Activated CD4-positive, alpha-beta T cell treated with anti-CD3 and anti-CD28 coated beads, Interleukin-2, amount 10 ng/mL, durations not matched to agents 24 days and 14 days (primary cell): ENCODE measurements at regions not wholly inside any gene's neighbourhood (a gene's known extent, or its start where the extent isn't known, plus 50 kb on each side); places are given as distances from the start of the nearest gene placed in this dataset.

Source experiments
- DNase-seq: peaks from one replicate; pipeline ENCODE4 v3.0.0; 2022
- H3K27ac Mint-ChIP-seq: one replicate; pipeline ENCODE4 v1.8.0; 2022; ENCODE audit warnings: mild to moderate bottlenecking, mixed read lengths
- H3K27me3 Mint-ChIP-seq: one replicate; pipeline ENCODE4 v1.8.0; 2022; ENCODE audit warnings: mixed read lengths
- H3K36me3 Mint-ChIP-seq: one replicate; pipeline ENCODE4 v1.8.0; 2022; ENCODE audit warnings: low read depth, mild to moderate bottlenecking, mixed read lengths
- H3K4me1 Mint-ChIP-seq: one replicate; pipeline ENCODE4 v1.8.0; 2021; ENCODE audit warnings: mixed read lengths
- H3K4me3 Mint-ChIP-seq: one replicate; pipeline ENCODE4 v1.8.0; 2022; ENCODE audit warnings: mild to moderate bottlenecking, moderate library complexity, mixed read lengths
- H3K9me3 Mint-ChIP-seq: one replicate; pipeline ENCODE4 v1.8.0; 2021; ENCODE audit warnings: mixed read lengths
- intact Hi-C: fragments of 100-400 bp; cut with micrococcal nuclease; formaldehyde crosslinking; loops from one replicate; pipeline ENCODE4 v1.15.1; 2023

GRCh38 chr11:69357458-69358397 lies 63.8 kb downstream of the MYEOV start:
- Mint-ChIP-seq H3K9me3 (peaks cover 3% of the 10 kb centered on the region), H3K27ac (no peak overlapping the region), H3K36me3 (no peaks in the 10 kb centered on the region), H3K4me3 (no peak overlapping the region), H3K27me3 (peaks cover 2% of the 10 kb centered on the region), H3K4me1 (peaks cover 2% of the 10 kb centered on the region)
- intact Hi-C loops, result no loop called here
- no peak for DNase-seq

GRCh38 chr11:69358398-69359020 lies 64.6 kb downstream of the MYEOV start:
- Mint-ChIP-seq H3K4me1 (no peaks in the 10 kb centered on the region), H3K27ac (no peak overlapping the region), H3K27me3 (peaks cover 4% of the 10 kb centered on the region), H3K36me3 (no peaks in the 10 kb centered on the region), H3K9me3 (peaks cover 3% of the 10 kb centered on the region), H3K4me3 (no peak overlapping the region)
- intact Hi-C loops, result no loop called here
- DNase-seq, result no peak

GRCh38 chr11:69359735-69360480 lies 66.0 kb downstream of the MYEOV start:
- H3K9me3 Mint-ChIP-seq, result peaks cover 3% of the 10 kb centered on the region
- H3K27ac Mint-ChIP-seq, result no peak overlapping the region
- no peaks in the 10 kb centered on the region for H3K4me1 Mint-ChIP-seq
- intact Hi-C loops, result no loop called here
- H3K4me3 Mint-ChIP-seq, result no peak overlapping the region
- DNase-seq, result no peak
- no peaks in the 10 kb centered on the region for H3K36me3 Mint-ChIP-seq
- H3K27me3 Mint-ChIP-seq, result peaks cover 11% of the 10 kb centered on the region

GRCh38 chr11:69360606-69361005 lies 66.7 kb downstream of the MYEOV start:
- H3K4me3 Mint-ChIP-seq, result no peak overlapping the region
- peaks cover 11% of the 10 kb centered on the region for H3K27me3 Mint-ChIP-seq
- H3K4me1 Mint-ChIP-seq, result no peaks in the 10 kb centered on the region
- intact Hi-C loops, result no loop called here
- H3K9me3 Mint-ChIP-seq, result peaks cover 3% of the 10 kb centered on the region
- no peak for DNase-seq
- H3K36me3 Mint-ChIP-seq, result no peaks in the 10 kb centered on the region
- no peak overlapping the region for H3K27ac Mint-ChIP-seq

GRCh38 chr11:69361048-69361447 lies 67.1 kb downstream of the MYEOV start:
- intact Hi-C loops, result no loop called here
- Mint-ChIP-seq H3K4me1 (no peaks in the 10 kb centered on the region), H3K27ac (no peak overlapping the region), H3K27me3 (peaks cover 11% of the 10 kb centered on the region), H3K36me3 (no peaks in the 10 kb centered on the region), H3K4me3 (no peak overlapping the region), H3K9me3 (peaks cover 3% of the 10 kb centered on the region)
- DNase-seq, result no peak

GRCh38 chr11:69361466-69361865 lies 67.5 kb downstream of the MYEOV start:
- H3K27ac Mint-ChIP-seq, result no peak overlapping the region
- peaks cover 3% of the 10 kb centered on the region for H3K9me3 Mint-ChIP-seq
- no peak overlapping the region for H3K4me3 Mint-ChIP-seq
- no peaks in the 10 kb centered on the region for H3K36me3 Mint-ChIP-seq
- H3K4me1 Mint-ChIP-seq, result no peaks in the 10 kb centered on the region
- intact Hi-C loops, result no loop called here
- peaks cover 13% of the 10 kb centered on the region for H3K27me3 Mint-ChIP-seq
- no peak for DNase-seq

- DNase-seq, result no peak
- H3K4me3 Mint-ChIP-seq, result no peak overlapping the region
- no peaks in the 10 kb centered on the region for H3K36me3 Mint-ChIP-seq
- no peak overlapping the region for H3K27ac Mint-ChIP-seq
- intact Hi-C loops, result no loop called here
- H3K9me3 Mint-ChIP-seq, result peaks cover 3% of the 10 kb centered on the region
- H3K4me1 Mint-ChIP-seq, result no peaks in the 10 kb centered on the region
- H3K27me3 Mint-ChIP-seq, result peaks cover 13% of the 10 kb centered on the region
These were observed 68.4 kb downstream of the MYEOV start for GRCh38 chr11:69362315-69362714.

- intact Hi-C loops, result no loop called here
- Mint-ChIP-seq H3K4me3 (no peak overlapping the region), H3K4me1 (no peaks in the 10 kb centered on the region), H3K27ac (no peak overlapping the region), H3K27me3 (peaks cover 13% of the 10 kb centered on the region), H3K9me3 (peaks cover 4% of the 10 kb centered on the region), H3K36me3 (no peaks in the 10 kb centered on the region)
- DNase-seq, result no peak
These were observed 71.0 kb downstream of the MYEOV start for GRCh38 chr11:69364921-69365320.

GRCh38 chr11:69365558-69365957 lies 71.6 kb downstream of the MYEOV start:
- no peaks in the 10 kb centered on the region for H3K4me1 Mint-ChIP-seq
- intact Hi-C loops, result no loop called here
- peaks cover 4% of the 10 kb centered on the region for H3K9me3 Mint-ChIP-seq
- DNase-seq, result no peak
- no peak overlapping the region for H3K4me3 Mint-ChIP-seq
- H3K27ac Mint-ChIP-seq, result no peak overlapping the region
- H3K36me3 Mint-ChIP-seq, result no peaks in the 10 kb centered on the region
- peaks cover 13% of the 10 kb centered on the region for H3K27me3 Mint-ChIP-seq

- H3K36me3 Mint-ChIP-seq, result no peaks in the 10 kb centered on the region
- H3K4me3 Mint-ChIP-seq, result no peak overlapping the region
- no peak overlapping the region for H3K27ac Mint-ChIP-seq
- intact Hi-C loops, result no loop called here
- H3K27me3 Mint-ChIP-seq, result peaks cover 13% of the 10 kb centered on the region
- DNase-seq, result no peak
- peaks cover 4% of the 10 kb centered on the region for H3K9me3 Mint-ChIP-seq
- H3K4me1 Mint-ChIP-seq, result no peaks in the 10 kb centered on the region
These were observed 72.6 kb downstream of the MYEOV start for GRCh38 chr11:69366591-69366990.

- Mint-ChIP-seq H3K27me3 (peaks cover 11% of the 10 kb centered on the region), H3K9me3 (peaks cover 4% of the 10 kb centered on the region), H3K4me3 (no peak overlapping the region), H3K27ac (no peak overlapping the region), H3K4me1 (no peaks in the 10 kb centered on the region), H3K36me3 (no peaks in the 10 kb centered on the region)
- intact Hi-C loops, result no loop called here
- DNase-seq, result no peak
These were observed 73.4 kb downstream of the MYEOV start for GRCh38 chr11:69367211-69367964.

GRCh38 chr11:69368119-69368880 lies 74.3 kb downstream of the MYEOV start:
- intact Hi-C loops, result no loop called here
- no peak for DNase-seq
- H3K4me1 Mint-ChIP-seq, result no peaks in the 10 kb centered on the region
- H3K27me3 Mint-ChIP-seq, result peaks cover 10% of the 10 kb centered on the region
- no peak overlapping the region for H3K4me3 Mint-ChIP-seq
- peaks cover 4% of the 10 kb centered on the region for H3K9me3 Mint-ChIP-seq
- H3K27ac Mint-ChIP-seq, result no peak overlapping the region
- no peaks in the 10 kb centered on the region for H3K36me3 Mint-ChIP-seq
